H9 (cell line): ENCODE measurements at regions not wholly inside any gene's neighbourhood (a gene's known extent, or its start where the extent isn't known, plus 50 kb on each side); places are given as distances from the start of the nearest gene placed in this dataset.

Experiments
- DNase-seq: peaks from one replicate; pipeline ENCODE4 v3.0.0-alpha.2; 2017
- H2AFZ ChIP-seq: one replicate; pipeline ENCODE4 v1.6.1; 2013; ENCODE audit warnings: mild to moderate bottlenecking, low read length, control low read depth, moderate library complexity
- H2AK5ac ChIP-seq: 2 replicates; pipeline ENCODE4 v1.6.1; 2013; ENCODE audit warnings: low read length, control low read depth, mixed read lengths; ENCODE audit not compliant: insufficient read length
- H2BK120ac ChIP-seq: one replicate; pipeline ENCODE4 v1.6.1; 2013; ENCODE audit warnings: low read depth, mild to moderate bottlenecking, low read length, control low read depth, inconsistent platforms; ENCODE audit not compliant: poor library complexity, severe bottlenecking
- H2BK12ac ChIP-seq: 2 replicates; pipeline ENCODE4 v1.6.1; 2013; ENCODE audit warnings: low read length, control low read depth, mixed read lengths, low read depth; ENCODE audit not compliant: insufficient read length
- H2BK15ac ChIP-seq: 2 replicates; pipeline ENCODE4 v1.6.1; 2013; ENCODE audit warnings: low read depth, low read length, control low read depth
- H2BK20ac ChIP-seq: one replicate; pipeline ENCODE4 v1.6.1; 2013; ENCODE audit warnings: low read depth, mild to moderate bottlenecking, low read length, control low read depth, inconsistent platforms; ENCODE audit not compliant: poor library complexity, severe bottlenecking
- H2BK5ac ChIP-seq: 2 replicates; pipeline ENCODE4 v1.6.1; 2013; ENCODE audit warnings: low read length, control low read depth, mixed read lengths; ENCODE audit not compliant: insufficient read length
- H3K14ac ChIP-seq: 2 replicates; pipeline ENCODE4 v1.6.1; 2013; ENCODE audit warnings: low read length, control low read depth; ENCODE audit not compliant: insufficient read depth
- H3K18ac ChIP-seq: 2 replicates; pipeline ENCODE4 v1.6.1; 2013; ENCODE audit warnings: low read depth, mild to moderate bottlenecking, mixed read lengths, low read length, control low read depth; ENCODE audit not compliant: insufficient read length
- H3K23ac ChIP-seq: 2 replicates; pipeline ENCODE4 v1.6.1; 2013; ENCODE audit warnings: low read length, control low read depth, mixed read lengths, low read depth; ENCODE audit not compliant: insufficient read length
- H3K23me2 ChIP-seq: 2 replicates; pipeline ENCODE4 v1.6.1; 2013; ENCODE audit warnings: low read depth, mild to moderate bottlenecking, mixed read lengths, low read length, control low read depth; ENCODE audit not compliant: insufficient read length, poor library complexity, severe bottlenecking
- H3K27ac ChIP-seq: 2 replicates; pipeline ENCODE4 v1.5.1; 2013; ENCODE audit warnings: low read length, control low read depth, mixed read lengths, low read depth; ENCODE audit not compliant: insufficient read length
- H3K27me3 ChIP-seq: 2 replicates; pipeline ENCODE4 v1.6.1; 2013; ENCODE audit warnings: low read length, control low read depth, inconsistent platforms; ENCODE audit not compliant: insufficient read depth
- H3K4ac ChIP-seq: 2 replicates; pipeline ENCODE4 v1.6.1; 2013; ENCODE audit warnings: low read depth, mild to moderate bottlenecking, control low read depth, inconsistent platforms, low read length, moderate library complexity
- H3K4me1 ChIP-seq: 2 replicates; pipeline ENCODE4 v1.6.1; 2013; ENCODE audit warnings: low read length, control low read depth, inconsistent platforms; ENCODE audit not compliant: insufficient read depth
- H3K4me2 ChIP-seq: 2 replicates; pipeline ENCODE4 v1.6.1; 2013; ENCODE audit warnings: low read length, control low read depth, mixed read lengths; ENCODE audit not compliant: insufficient read length, insufficient read depth
- H3K56ac ChIP-seq: 2 replicates; pipeline ENCODE4 v1.6.1; 2013; ENCODE audit warnings: low read depth, mild to moderate bottlenecking, mixed read lengths, low read length, control low read depth; ENCODE audit not compliant: insufficient read length
- H3K79me1 ChIP-seq: 2 replicates; pipeline ENCODE4 v1.6.1; 2013; ENCODE audit warnings: low read depth, mild to moderate bottlenecking, moderate library complexity, low read length, control low read depth, inconsistent platforms; ENCODE audit not compliant: insufficient read depth, poor library complexity, severe bottlenecking
- H3K79me2 ChIP-seq: 2 replicates; pipeline ENCODE4 v1.6.1; 2013; ENCODE audit warnings: low read length, control low read depth, inconsistent platforms; ENCODE audit not compliant: insufficient read depth
- H3K9ac ChIP-seq: 2 replicates; pipeline ENCODE4 v1.6.1; 2013; ENCODE audit warnings: low read length, control low read depth, mixed read lengths; ENCODE audit not compliant: insufficient read length; ENCODE audit errors: extremely low read depth
- H3K9me3 ChIP-seq: one replicate; pipeline ENCODE4 v1.6.1; 2013; ENCODE audit warnings: low read depth, low read length, inconsistent platforms; ENCODE audit not compliant: control insufficient read depth
- H3T11ph ChIP-seq: one replicate; pipeline ENCODE4 v1.6.1; 2013; ENCODE audit warnings: mild to moderate bottlenecking, low read length, control low read depth, inconsistent platforms
- H4K20me1 ChIP-seq: one replicate; pipeline ENCODE4 v1.6.1; 2013; ENCODE audit not compliant: control insufficient read depth, insufficient read length, insufficient read depth
- H4K5ac ChIP-seq: 2 replicates; pipeline ENCODE4 v1.6.1; 2013; ENCODE audit warnings: low read depth, mild to moderate bottlenecking, mixed read lengths, low read length, control low read depth; ENCODE audit not compliant: insufficient read length
- H4K8ac ChIP-seq: replicated peaks from 2 replicates; pipeline ENCODE4 v1.6.1; 2013; ENCODE audit warnings: low read length, control low read depth, mixed read lengths, low read depth; ENCODE audit not compliant: insufficient read length
- H4K91ac ChIP-seq: 2 replicates; pipeline ENCODE4 v1.6.1; 2013; ENCODE audit warnings: low read depth, mild to moderate bottlenecking, moderate library complexity, mixed read lengths, low read length, control low read depth; ENCODE audit not compliant: insufficient read length
- H3K27ac Mint-ChIP-seq, 3 experiments: 2 replicates in 2 of 3; 3 replicates in 1 of 3; pipeline ENCODE4 v1.8.0; 2020 to 2021; ENCODE audit warnings: mixed read lengths in 3 of 3, mild to moderate bottlenecking in 1 of 3, moderate library complexity in 1 of 3
- H3K27me3 Mint-ChIP-seq: 2 replicates; pipeline ENCODE4 v1.8.0; 2021; ENCODE audit warnings: low read depth, mild to moderate bottlenecking, moderate library complexity, mixed read lengths
- H3K36me3 Mint-ChIP-seq, 3 experiments: 2 replicates in 2 of 3; 3 replicates in 1 of 3; pipeline ENCODE4 v1.8.0; 2020 to 2021; ENCODE audit warnings: low read depth in 3 of 3, mixed read lengths in 3 of 3; ENCODE audit not compliant: insufficient read depth in 1 of 3
- H3K4me1 Mint-ChIP-seq, 2 experiments: 2 replicates each; pipeline ENCODE4 v1.8.0; 2020; ENCODE audit warnings: mixed read lengths in 2 of 2
- H3K4me3 Mint-ChIP-seq, 2 experiments: 2 replicates in 1 of 2; 3 replicates in 1 of 2; pipeline ENCODE4 v1.8.0; 2020 to 2021; ENCODE audit warnings: mild to moderate bottlenecking in 2 of 2, mixed read lengths in 2 of 2, moderate library complexity in 1 of 2
- H3K9me3 Mint-ChIP-seq, 2 experiments: 2 replicates in 1 of 2; 3 replicates in 1 of 2; pipeline ENCODE4 v1.8.0; 2020; ENCODE audit warnings: mild to moderate bottlenecking in 2 of 2, mixed read lengths in 2 of 2, moderate library complexity in 1 of 2
- CTCF ChIP-seq: fragments of 200-600 bp; sonication (generic); conservative IDR thresholded peaks from 3 replicates; pipeline ENCODE4 v1.8.0; 2021; ENCODE audit warnings: antibody characterized with exemption, mild to moderate bottlenecking
- WGBS: extraction: QIAGEN DNeasy Blood & Tissue Kit; methylation state at CpG from one replicate; pipeline ENCODE4 v1.1.7; 2013; ENCODE audit warnings: missing lambda C conversion rate, low lambda C conversion rate, mixed read lengths; ENCODE audit not compliant: insufficient read length; ENCODE audit errors: extremely low coverage; 5-methylcytosine and 5-hydroxymethylcytosine counted together

DNA sequence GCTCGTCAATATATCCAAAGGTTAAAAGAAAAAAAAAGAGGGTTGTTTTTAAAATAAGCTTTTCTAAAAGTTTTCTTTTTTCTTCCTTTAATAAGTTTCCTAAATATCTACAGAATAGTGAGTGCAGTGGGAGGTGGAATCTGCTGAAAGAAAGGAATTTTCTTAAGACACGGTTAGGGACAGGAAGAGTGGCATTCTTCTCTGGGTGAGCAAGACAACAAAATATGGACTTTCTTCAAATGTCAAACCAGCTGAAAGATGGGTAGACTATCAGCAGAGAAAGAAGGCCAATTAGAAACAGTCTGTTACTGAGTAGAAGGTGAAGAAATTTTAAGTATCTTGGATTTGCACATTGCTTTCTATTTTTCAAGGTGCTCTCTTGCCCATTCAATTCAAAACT, 222.7 kb upstream of the PIK3C3 start:
- H3K27me3 Mint-ChIP-seq, result no peaks in the 10 kb centered on the region
- no peak for DNase-seq
- H2BK5ac ChIP-seq, result no peak overlapping the region
- H3K4ac ChIP-seq, result no peak overlapping the region
- no peaks in the 10 kb centered on the region for H3K36me3 Mint-ChIP-seq
- H4K8ac ChIP-seq, result no peak overlapping the region
- H3K14ac ChIP-seq, result no peak overlapping the region
- peaks cover 4 to 5% of the 10 kb centered on the region in 2 experiments for H3K4me1 Mint-ChIP-seq
- WGBS, result no CpG with 5 or more reads among the region's 2 CpGs
- H2BK15ac ChIP-seq, result no peak overlapping the region
- H2BK20ac ChIP-seq, result no peak overlapping the region
- no peaks in the 10 kb centered on the region for H3K4me1 ChIP-seq
- H3K27ac Mint-ChIP-seq, result no peak overlapping the region
- no peak overlapping the region for H3K23ac ChIP-seq
- no peak overlapping the region for H3K56ac ChIP-seq
- H3K79me2 ChIP-seq, result no peaks in the 10 kb centered on the region
- H3K23me2 ChIP-seq, result no peaks in the 10 kb centered on the region
- H3T11ph ChIP-seq, result no peak overlapping the region
- H3K9me3 Mint-ChIP-seq, result no peaks in the 10 kb centered on the region; a peak in 1 of 5 replicates
- no peak overlapping the region for H3K9ac ChIP-seq
- H3K9me3 ChIP-seq, result no peaks in the 10 kb centered on the region
- H3K4me3 Mint-ChIP-seq, result no peak overlapping the region
- H4K5ac ChIP-seq, result no peak overlapping the region
- no peak overlapping the region for H2AFZ ChIP-seq
- no peak overlapping the region for H2AK5ac ChIP-seq
- H2BK120ac ChIP-seq, result no peak overlapping the region
- H3K4me2 ChIP-seq, result no peak overlapping the region
- no peak overlapping the region for H3K27ac ChIP-seq
- no peaks in the 10 kb centered on the region for H3K27me3 ChIP-seq
- no peaks in the 10 kb centered on the region for H4K20me1 ChIP-seq
- H4K91ac ChIP-seq, result no peak overlapping the region
- no peaks in the 10 kb centered on the region for H3K79me1 ChIP-seq
- H3K18ac ChIP-seq, result no peak overlapping the region
- no peak for TF ChIP-seq CTCF
- H2BK12ac ChIP-seq, result no peak overlapping the region
